B cell (primary cell): ENCODE measurements at regions not wholly inside any gene's neighbourhood (a gene's known extent, or its start where the extent isn't known, plus 50 kb on each side); places are given as distances from the start of the nearest gene placed in this dataset.

ENCODE experiments used
- ATAC-seq: fragments of 200-7000 bp; cut with Tn5 transposase; one replicate; pipeline ENCODE4 v1.10.0; 2021; ENCODE audit warnings: low read depth, mild to moderate bottlenecking, moderate number of reproducible peaks, moderate library complexity
- CTCF ChIA-PET: fragments of 350-600 bp; sonication (Branson Sonifier 250); formaldehyde crosslinking; loops from one replicate; lab custom pipeline; 2021; ENCODE audit warnings: antibody characterized with exemption, inconsistent platforms; lab: Charles Lee
- POLR2A ChIA-PET: fragments of 350-600 bp; sonication (Branson Sonifier 250); formaldehyde crosslinking; loops from one replicate; lab custom pipeline; 2021; ENCODE audit warnings: antibody characterized with exemption; lab: Charles Lee
- DNase-seq: peaks from one replicate; pipeline ENCODE4 v3.0.0; 2013
- H2AFZ ChIP-seq: 2 replicates; pipeline ENCODE4 v1.6.1; 2012; ENCODE audit warnings: mild to moderate bottlenecking, low read depth, low read length; ENCODE audit not compliant: insufficient read depth, poor library complexity, severe bottlenecking
- H3K27ac ChIP-seq, 2 donors: 1 replicate in 1 of 2; 2 replicates in 1 of 2; pipeline ENCODE4 v1.5.1; 2012 to 2013; ENCODE audit warnings: low read length in 2 of 2, mild to moderate bottlenecking in 2 of 2, moderate library complexity in 1 of 2
- H3K27me3 ChIP-seq, 4 experiments: fragments of 200-600 bp in 1 of 4; sonication (generic) in 1 of 4; replicated peaks in 1 of 4; 1 replicate in 2 of 4; 2 replicates in 2 of 4; pipeline versions ENCODE4 v1.6.1 to v1.7.0; 2013 to 2016; ENCODE audit warnings: low read length in 3 of 4, mild to moderate bottlenecking in 2 of 4, mixed read lengths in 1 of 4, moderate library complexity in 1 of 4; ENCODE audit not compliant: insufficient read depth in 4 of 4, control insufficient read depth in 3 of 4; ENCODE audit errors: control extremely low read depth in 1 of 4
- H3K36me3 ChIP-seq, 2 experiments: replicated peaks in 1 of 2; 1 replicate in 1 of 2; 2 replicates in 1 of 2; pipeline versions ENCODE4 v1.6.1 to v1.7.1; 2013; ENCODE audit warnings: low read length in 1 of 2; ENCODE audit not compliant: insufficient read depth in 2 of 2, control insufficient read depth in 1 of 2; ENCODE audit errors: control extremely low read depth in 1 of 2, extremely low read depth in 1 of 2
- H3K4me1 ChIP-seq, 2 donors: fragments of 200-600 bp in 1 of 2; sonication (generic) in 1 of 2; 1 replicate in 1 of 2; 2 replicates in 1 of 2; pipeline versions ENCODE4 v1.5.1 to v1.6.1; 2013 to 2017; ENCODE audit warnings: low read length in 2 of 2; ENCODE audit not compliant: control insufficient read depth in 2 of 2, insufficient read depth in 2 of 2
- H3K4me2 ChIP-seq: replicated peaks from 2 replicates; pipeline ENCODE3; 2012; ENCODE audit warnings: mild to moderate bottlenecking, low read depth, low read length; ENCODE audit not compliant: poor library complexity, severe bottlenecking
- H3K4me3 ChIP-seq, 5 experiments: fragments of 200-600 bp in 1 of 5; sonication (generic) in 1 of 5; 1 replicate in 3 of 5; 2 replicates in 2 of 5; pipeline versions ENCODE4 v1.5.1 to v1.7.0; 2011 to 2016; ENCODE audit warnings: low read length in 4 of 5, mild to moderate bottlenecking in 4 of 5, low read depth in 2 of 5, control low read depth in 1 of 5, moderate library complexity in 1 of 5; ENCODE audit not compliant: insufficient read depth in 1 of 5; ENCODE audit errors: control extremely low read depth in 1 of 5, extremely low read depth in 1 of 5
- H3K79me2 ChIP-seq: fragments of 200-600 bp; sonication (generic); one replicate; pipeline ENCODE4 v1.6.0; 2016; ENCODE audit warnings: low read length; ENCODE audit not compliant: control insufficient read depth, insufficient read depth
- H3K9ac ChIP-seq: fragments of 200-600 bp; sonication (generic); 2 replicates; pipeline ENCODE4 v1.6.1; 2017; ENCODE audit warnings: mild to moderate bottlenecking, low read length, moderate library complexity
- H3K9me3 ChIP-seq, 3 donors: one replicate each; pipeline versions ENCODE4 v1.6.1 to v1.7.1; 2013; ENCODE audit warnings: low read length in 2 of 3; ENCODE audit not compliant: control insufficient read depth in 2 of 3, insufficient read depth in 1 of 3; ENCODE audit errors: control extremely low read depth in 1 of 3
- H4K20me1 ChIP-seq: 2 replicates; pipeline ENCODE4 v1.6.0; 2012; ENCODE audit warnings: mild to moderate bottlenecking, low read length; ENCODE audit not compliant: insufficient read depth, control insufficient read depth, poor library complexity, severe bottlenecking
- H3K27ac Mint-ChIP-seq: one replicate; pipeline ENCODE4 v1.8.0; 2021; ENCODE audit warnings: mixed read lengths
- H3K27me3 Mint-ChIP-seq: one replicate; pipeline ENCODE4 v1.8.0; 2021; ENCODE audit warnings: mixed read lengths
- H3K4me1 Mint-ChIP-seq: one replicate; pipeline ENCODE4 v1.8.0; 2021; ENCODE audit warnings: mixed read lengths
- H3K4me3 Mint-ChIP-seq: one replicate; pipeline ENCODE4 v1.8.0; 2021; ENCODE audit warnings: mixed read lengths
- H3K9me3 Mint-ChIP-seq: one replicate; pipeline ENCODE4 v1.8.0; 2022; ENCODE audit warnings: mixed read lengths; ENCODE audit not compliant: insufficient read depth
- EZH2 ChIP-seq: IDR thresholded peaks from 2 replicates; pipeline ENCODE4 v1.6.1; 2012; ENCODE audit warnings: borderline replicate concordance, low read depth, mild to moderate bottlenecking, moderate library complexity, low read length; ENCODE audit not compliant: insufficient read depth, poor library complexity, severe bottlenecking
- WGBS: methylation state at CpG from one replicate; pipeline ENCODE4 v1.1.5; 2013; ENCODE audit warnings: missing lambda C conversion rate; ENCODE audit not compliant: insufficient coverage; 5-methylcytosine and 5-hydroxymethylcytosine counted together
- intact Hi-C: fragments of 100-400 bp; cut with micrococcal nuclease; formaldehyde crosslinking; loops from one replicate; pipeline ENCODE4 v1.10.0; 2022
- TF ChIP-seq, protein P1 (sequence below): fragments of 200-600 bp; IDR thresholded peaks from one replicate; pipeline ENCODE4 v1.8.0; 2022; ENCODE audit warnings: antibody characterized with exemption, mild to moderate bottlenecking

DNA sequence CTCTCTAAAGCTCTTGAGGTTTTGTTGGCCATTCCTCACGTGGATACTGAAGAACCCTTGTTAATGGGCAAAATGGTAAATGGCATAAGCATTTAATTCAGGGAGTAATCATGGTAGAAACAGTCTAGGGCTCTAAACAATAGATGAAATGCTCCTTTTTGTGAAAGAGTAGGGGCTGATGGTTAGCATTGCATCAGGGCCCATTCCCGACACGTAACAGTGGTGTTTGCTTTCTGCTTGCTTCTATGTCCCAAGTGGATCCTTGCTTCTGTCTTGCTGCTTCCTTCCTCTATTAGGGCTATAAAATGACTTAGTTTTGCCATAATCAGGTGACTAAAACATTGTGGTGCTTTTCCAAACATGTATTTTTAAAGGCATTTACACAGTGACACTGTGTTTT is 230.9 kb upstream of the AFF2 start:
- WGBS, result no CpG with 5 or more reads among the region's 3 CpGs
- Mint-ChIP-seq H3K27me3 (no peaks in the 10 kb centered on the region), H3K9me3 (no peaks in the 10 kb centered on the region), H3K4me3 (no peak overlapping the region), H3K27ac (no peak overlapping the region), H3K4me1 (peaks cover 25% of the 10 kb centered on the region)
- CTCF ChIA-PET, result no interaction called here
- Histone ChIP-seq H3K9ac (no peak overlapping the region), H2AFZ (no peak overlapping the region), H3K4me2 (no peak overlapping the region), H3K4me1 (peaks cover 19 to 22% of the 10 kb centered on the region in 2 donors), H3K9me3 (no peaks in the 10 kb centered on the region), H3K79me2 (no peaks in the 10 kb centered on the region), H3K36me3 (no peaks in the 10 kb centered on the region), H3K27ac (no peak overlapping the region), H3K27me3 (no peaks in the 10 kb centered on the region), H3K4me3 (no peak overlapping the region), H4K20me1 (no peaks in the 10 kb centered on the region)
- TF ChIP-seq EZH2, result no peak
- TF ChIP-seq, protein P1, sequence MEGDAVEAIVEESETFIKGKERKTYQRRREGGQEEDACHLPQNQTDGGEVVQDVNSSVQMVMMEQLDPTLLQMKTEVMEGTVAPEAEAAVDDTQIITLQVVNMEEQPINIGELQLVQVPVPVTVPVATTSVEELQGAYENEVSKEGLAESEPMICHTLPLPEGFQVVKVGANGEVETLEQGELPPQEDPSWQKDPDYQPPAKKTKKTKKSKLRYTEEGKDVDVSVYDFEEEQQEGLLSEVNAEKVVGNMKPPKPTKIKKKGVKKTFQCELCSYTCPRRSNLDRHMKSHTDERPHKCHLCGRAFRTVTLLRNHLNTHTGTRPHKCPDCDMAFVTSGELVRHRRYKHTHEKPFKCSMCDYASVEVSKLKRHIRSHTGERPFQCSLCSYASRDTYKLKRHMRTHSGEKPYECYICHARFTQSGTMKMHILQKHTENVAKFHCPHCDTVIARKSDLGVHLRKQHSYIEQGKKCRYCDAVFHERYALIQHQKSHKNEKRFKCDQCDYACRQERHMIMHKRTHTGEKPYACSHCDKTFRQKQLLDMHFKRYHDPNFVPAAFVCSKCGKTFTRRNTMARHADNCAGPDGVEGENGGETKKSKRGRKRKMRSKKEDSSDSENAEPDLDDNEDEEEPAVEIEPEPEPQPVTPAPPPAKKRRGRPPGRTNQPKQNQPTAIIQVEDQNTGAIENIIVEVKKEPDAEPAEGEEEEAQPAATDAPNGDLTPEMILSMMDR, result no peak
- ATAC-seq, result no peak
- intact Hi-C loops, result no loop called here
- no peak for DNase-seq
- POLR2A ChIA-PET, result no interaction called here

DNA sequence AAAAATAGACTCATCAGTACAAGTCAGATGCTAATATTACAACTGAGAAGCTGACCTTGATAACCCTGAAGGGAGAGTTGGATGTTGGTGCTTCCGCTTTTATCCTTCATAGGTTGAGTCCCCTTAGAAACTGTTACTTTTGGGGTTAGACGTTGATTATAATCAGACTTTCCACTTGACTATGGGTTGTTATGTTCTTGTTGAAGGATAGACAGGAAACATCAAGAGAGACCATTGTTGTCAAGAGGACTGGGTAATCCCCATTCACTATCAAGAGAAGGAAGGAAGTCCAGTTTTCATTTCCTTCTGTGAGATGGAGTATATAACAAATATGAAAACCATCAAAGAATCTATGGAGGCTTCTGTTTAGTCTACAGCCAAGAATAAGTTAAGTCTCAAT is 229.9 kb upstream of the AFF2 start:
- H3K79me2 ChIP-seq, result no peaks in the 10 kb centered on the region
- WGBS, result no CpG with 5 or more reads among the region's 2 CpGs
- Mint-ChIP-seq H3K4me3 (peak overlapping the region; percentile 41), H3K9me3 (no peaks in the 10 kb centered on the region), H3K27ac (peak overlapping the region; percentile 71), H3K27me3 (no peaks in the 10 kb centered on the region), H3K4me1 (peaks cover 23% of the 10 kb centered on the region)
- H3K27ac ChIP-seq, result peak overlapping the region; percentile 57 to 75
- peak overlapping the region in 1 of 5 experiments; percentile 24 for H3K4me3 ChIP-seq
- ATAC-seq, result peak; percentile 57
- no peak overlapping the region for H3K9ac ChIP-seq
- H3K27me3 ChIP-seq, result no peaks in the 10 kb centered on the region
- CTCF ChIA-PET, result no interaction called here
- H2AFZ ChIP-seq, result peak overlapping the region; percentile 9
- intact Hi-C loops, result no loop called here
- DNase-seq, result peak; percentile 34
- no peaks in the 10 kb centered on the region for H4K20me1 ChIP-seq
- H3K9me3 ChIP-seq, result no peaks in the 10 kb centered on the region
- H3K4me1 ChIP-seq, result peaks cover 19 to 22% of the 10 kb centered on the region in 2 donors
- H3K4me2 ChIP-seq, result peak overlapping the region; percentile 39
- H3K36me3 ChIP-seq, result no peaks in the 10 kb centered on the region
- POLR2A ChIA-PET, result no interaction called here
- TF ChIP-seq, protein P1, result no peak
- no peak for TF ChIP-seq EZH2
